HepG2 (cell line): ENCODE measurements at regions not wholly inside any gene's neighbourhood (a gene's known extent, or its start where the extent isn't known, plus 50 kb on each side); places are given as distances from the start of the nearest gene placed in this dataset.

Experiments
- ASH2L ChIP-seq: fragments of 300-600, 200-600 bp; sonication (generic); IDR thresholded peaks from 2 replicates; pipeline ENCODE4 v1.7.0; 2017; ENCODE audit warnings: low read depth, mild to moderate bottlenecking, moderate library complexity, mixed read lengths, low read length; ENCODE audit not compliant: insufficient read length
- CEBPG ChIP-seq: IDR thresholded peaks from 2 replicates; pipeline ENCODE4 v1.6.1; 2016
- LRRFIP1 ChIP-seq: sonication (generic); formaldehyde crosslinking; conservative IDR thresholded peaks from 2 replicates; pipeline ENCODE4 v1.4.0; 2020; ENCODE audit warnings: missing genetic modification reagents
- NRL ChIP-seq: sonication (generic); formaldehyde crosslinking; IDR thresholded peaks from 2 replicates; pipeline ENCODE4 v1.5.0; 2020; ENCODE audit warnings: missing genetic modification reagents, mild to moderate bottlenecking, moderate library complexity, borderline replicate concordance
- SOX13 ChIP-seq, 3 experiments: fragments of 450-650 bp in 1 of 3; sonication (generic) in 1 of 3; formaldehyde crosslinking in 1 of 3; IDR thresholded peaks in 2 of 3; conservative IDR thresholded peaks in 1 of 3; 2 replicates each; pipeline versions ENCODE4 v1.5.0 to v1.6.1; 2016 to 2020; ENCODE audit warnings: antibody characterized with exemption in 1 of 3, mild to moderate bottlenecking in 1 of 3, missing compliant biosample characterization in 1 of 3, missing genetic modification reagents in 1 of 3, moderate library complexity in 1 of 3
- ZBTB37 ChIP-seq: sonication (generic); formaldehyde crosslinking; IDR thresholded peaks from 2 replicates; pipeline ENCODE4 v1.4.0; 2020; ENCODE audit warnings: mild to moderate bottlenecking, missing genetic modification reagents
- ZNF280D ChIP-seq: sonication (generic); formaldehyde crosslinking; IDR thresholded peaks from 2 replicates; pipeline ENCODE4 v1.5.1; 2020; ENCODE audit warnings: mild to moderate bottlenecking, missing genetic modification reagents
- ZNF333 ChIP-seq: sonication (generic); formaldehyde crosslinking; IDR thresholded peaks from 2 replicates; pipeline ENCODE4 v1.4.0; 2020; ENCODE audit warnings: mild to moderate bottlenecking, missing genetic modification reagents, borderline replicate concordance
- ZNF550 ChIP-seq: sonication (generic); formaldehyde crosslinking; IDR thresholded peaks from 2 replicates; pipeline ENCODE4 v1.4.0; 2020; ENCODE audit warnings: mild to moderate bottlenecking, missing genetic modification reagents, borderline replicate concordance
- ZSCAN31 ChIP-seq: sonication (generic); formaldehyde crosslinking; IDR thresholded peaks from 2 replicates; pipeline ENCODE4 v1.5.0; 2020; ENCODE audit warnings: low read depth, mild to moderate bottlenecking, missing genetic modification reagents
- TF ChIP-seq, protein P1 (sequence below): sonication (generic); formaldehyde crosslinking; IDR thresholded peaks from 2 replicates; pipeline ENCODE4 v1.8.0; 2022; ENCODE audit warnings: mild to moderate bottlenecking, missing genetic modification reagents, moderate library complexity
- TF ChIP-seq, protein P2 (sequence below): IDR thresholded peaks from 2 replicates; pipeline ENCODE4 v1.4.0; 2020; ENCODE audit warnings: mild to moderate bottlenecking, missing genetic modification reagents
- TF ChIP-seq, protein P3 (sequence below): sonication (generic); formaldehyde crosslinking; IDR thresholded peaks from 2 replicates; pipeline ENCODE4 v1.8.0; 2022; ENCODE audit warnings: mild to moderate bottlenecking, missing genetic modification reagents

DNA sequence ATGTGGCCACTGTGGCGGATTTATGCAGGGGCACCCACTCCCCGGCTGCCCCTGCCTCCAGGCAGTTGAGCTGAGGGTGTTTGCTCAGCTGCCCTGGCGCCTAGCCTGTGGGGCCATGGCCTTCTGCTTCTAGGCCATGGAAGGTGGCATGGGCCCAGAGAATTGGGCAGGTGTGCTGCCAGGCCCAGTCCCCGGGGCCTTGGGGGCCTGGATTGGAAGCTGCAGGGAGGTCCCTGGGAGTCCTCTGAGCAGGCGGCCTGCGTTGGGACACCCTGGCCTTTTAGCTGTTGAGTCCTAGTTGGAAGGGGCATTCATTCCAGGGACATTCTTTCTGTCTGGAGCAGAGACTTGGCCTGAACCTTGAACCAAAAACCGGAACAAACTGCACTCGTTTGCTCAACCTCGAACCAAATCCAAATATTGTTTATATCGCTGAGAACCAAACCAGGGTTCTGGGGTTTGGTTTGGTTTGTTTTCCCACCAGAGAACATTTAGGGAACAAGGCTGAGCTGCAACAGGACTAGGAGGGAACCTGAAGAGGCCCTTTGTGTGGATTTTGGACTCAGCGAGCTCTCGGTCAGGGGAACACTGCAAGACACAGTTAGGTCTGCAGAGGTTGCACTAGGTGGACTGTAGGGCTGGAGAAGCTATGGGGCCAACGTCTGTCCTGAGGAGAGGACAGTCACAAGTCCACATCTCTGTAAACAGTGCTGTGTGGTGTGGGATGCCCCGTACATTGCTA lies 116.8 kb downstream of the BOD1 start (continued):
- TF ChIP-seq, protein P1, sequence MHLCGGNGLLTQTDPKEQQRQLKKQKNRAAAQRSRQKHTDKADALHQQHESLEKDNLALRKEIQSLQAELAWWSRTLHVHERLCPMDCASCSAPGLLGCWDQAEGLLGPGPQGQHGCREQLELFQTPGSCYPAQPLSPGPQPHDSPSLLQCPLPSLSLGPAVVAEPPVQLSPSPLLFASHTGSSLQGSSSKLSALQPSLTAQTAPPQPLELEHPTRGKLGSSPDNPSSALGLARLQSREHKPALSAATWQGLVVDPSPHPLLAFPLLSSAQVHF (CRISPR knock-in tag): no peak
- TF ChIP-seq SOX13 (IDR thresholded peaks at IDR 0.05) (no peak), SOX13 (CRISPR knock-in tag; conservative IDR thresholded peaks at IDR 0.05 in 1 of 2, IDR thresholded peaks at IDR 0.05 in 1 of 2) (0 out of 4 replicates have a peak, but pooled peaks of 1 of the 2 experiments have one; percentile 16), NRL (CRISPR knock-in tag) (no peak), ZNF333 (no peak), ZNF280D (CRISPR knock-in tag) (no peak), LRRFIP1 (CRISPR knock-in tag) (no peak), ZNF550 (CRISPR knock-in tag) (0 out of 2 replicates have a peak, but pooled peaks have one; percentile 20), CEBPG (CRISPR knock-in tag) (peak; percentile 36; the same call in 1 of the 2 replicates), ASH2L (peak; percentile 60), ZSCAN31 (CRISPR knock-in tag) (0 out of 2 replicates have a peak, but pooled peaks have one; percentile 34), ZBTB37 (CRISPR knock-in tag) (peak; percentile 94; the same call in 1 of the 2 replicates)
- TF ChIP-seq, protein P2, sequence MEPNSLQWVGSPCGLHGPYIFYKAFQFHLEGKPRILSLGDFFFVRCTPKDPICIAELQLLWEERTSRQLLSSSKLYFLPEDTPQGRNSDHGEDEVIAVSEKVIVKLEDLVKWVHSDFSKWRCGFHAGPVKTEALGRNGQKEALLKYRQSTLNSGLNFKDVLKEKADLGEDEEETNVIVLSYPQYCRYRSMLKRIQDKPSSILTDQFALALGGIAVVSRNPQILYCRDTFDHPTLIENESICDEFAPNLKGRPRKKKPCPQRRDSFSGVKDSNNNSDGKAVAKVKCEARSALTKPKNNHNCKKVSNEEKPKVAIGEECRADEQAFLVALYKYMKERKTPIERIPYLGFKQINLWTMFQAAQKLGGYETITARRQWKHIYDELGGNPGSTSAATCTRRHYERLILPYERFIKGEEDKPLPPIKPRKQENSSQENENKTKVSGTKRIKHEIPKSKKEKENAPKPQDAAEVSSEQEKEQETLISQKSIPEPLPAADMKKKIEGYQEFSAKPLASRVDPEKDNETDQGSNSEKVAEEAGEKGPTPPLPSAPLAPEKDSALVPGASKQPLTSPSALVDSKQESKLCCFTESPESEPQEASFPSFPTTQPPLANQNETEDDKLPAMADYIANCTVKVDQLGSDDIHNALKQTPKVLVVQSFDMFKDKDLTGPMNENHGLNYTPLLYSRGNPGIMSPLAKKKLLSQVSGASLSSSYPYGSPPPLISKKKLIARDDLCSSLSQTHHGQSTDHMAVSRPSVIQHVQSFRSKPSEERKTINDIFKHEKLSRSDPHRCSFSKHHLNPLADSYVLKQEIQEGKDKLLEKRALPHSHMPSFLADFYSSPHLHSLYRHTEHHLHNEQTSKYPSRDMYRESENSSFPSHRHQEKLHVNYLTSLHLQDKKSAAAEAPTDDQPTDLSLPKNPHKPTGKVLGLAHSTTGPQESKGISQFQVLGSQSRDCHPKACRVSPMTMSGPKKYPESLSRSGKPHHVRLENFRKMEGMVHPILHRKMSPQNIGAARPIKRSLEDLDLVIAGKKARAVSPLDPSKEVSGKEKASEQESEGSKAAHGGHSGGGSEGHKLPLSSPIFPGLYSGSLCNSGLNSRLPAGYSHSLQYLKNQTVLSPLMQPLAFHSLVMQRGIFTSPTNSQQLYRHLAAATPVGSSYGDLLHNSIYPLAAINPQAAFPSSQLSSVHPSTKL (CRISPR knock-in tag): no peak
- TF ChIP-seq, protein P3, sequence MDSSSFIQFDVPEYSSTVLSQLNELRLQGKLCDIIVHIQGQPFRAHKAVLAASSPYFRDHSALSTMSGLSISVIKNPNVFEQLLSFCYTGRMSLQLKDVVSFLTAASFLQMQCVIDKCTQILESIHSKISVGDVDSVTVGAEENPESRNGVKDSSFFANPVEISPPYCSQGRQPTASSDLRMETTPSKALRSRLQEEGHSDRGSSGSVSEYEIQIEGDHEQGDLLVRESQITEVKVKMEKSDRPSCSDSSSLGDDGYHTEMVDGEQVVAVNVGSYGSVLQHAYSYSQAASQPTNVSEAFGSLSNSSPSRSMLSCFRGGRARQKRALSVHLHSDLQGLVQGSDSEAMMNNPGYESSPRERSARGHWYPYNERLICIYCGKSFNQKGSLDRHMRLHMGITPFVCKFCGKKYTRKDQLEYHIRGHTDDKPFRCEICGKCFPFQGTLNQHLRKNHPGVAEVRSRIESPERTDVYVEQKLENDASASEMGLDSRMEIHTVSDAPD: peak; percentile 87
